NT2/D1 (cell line): ENCODE measurements at regions not wholly inside any gene's neighbourhood (a gene's known extent, or its start where the extent isn't known, plus 50 kb on each side); places are given as distances from the start of the nearest gene placed in this dataset.
"Not testable (repeated sequence)": the region's sequence is repeated elsewhere in the genome, so short reads cannot be mapped to it uniquely, and the experiment has no call there.

Experiments
- DNase-seq: peaks from one replicate; pipeline ENCODE4 v3.0.0-alpha.2; 2011; ENCODE audit warnings: low read depth, low spot score
- H3K27me3 ChIP-seq: 2 replicates; pipeline ENCODE4 v1.6.0; 2011; ENCODE audit warnings: mild to moderate bottlenecking; ENCODE audit not compliant: insufficient read length, insufficient read depth
- H3K36me3 ChIP-seq: 2 replicates; pipeline ENCODE4 v1.6.1; 2011; ENCODE audit warnings: mild to moderate bottlenecking, low read length, mixed read lengths; ENCODE audit not compliant: insufficient read depth, insufficient read length
- H3K4me1 ChIP-seq: 2 replicates; pipeline ENCODE4 v1.5.1; 2011; ENCODE audit not compliant: insufficient read depth, insufficient read length
- H3K4me3 ChIP-seq: 2 replicates; pipeline ENCODE4 v1.5.1; 2011; ENCODE audit warnings: low read depth; ENCODE audit not compliant: insufficient read length
- H3K9ac ChIP-seq: 2 replicates; pipeline ENCODE4 v1.6.0; 2011; ENCODE audit warnings: low read depth; ENCODE audit not compliant: insufficient read length
- H3K9me3 ChIP-seq: 2 replicates; pipeline ENCODE4 v1.5.1; 2011; ENCODE audit warnings: mild to moderate bottlenecking, low read length; ENCODE audit not compliant: insufficient read depth

DNA sequence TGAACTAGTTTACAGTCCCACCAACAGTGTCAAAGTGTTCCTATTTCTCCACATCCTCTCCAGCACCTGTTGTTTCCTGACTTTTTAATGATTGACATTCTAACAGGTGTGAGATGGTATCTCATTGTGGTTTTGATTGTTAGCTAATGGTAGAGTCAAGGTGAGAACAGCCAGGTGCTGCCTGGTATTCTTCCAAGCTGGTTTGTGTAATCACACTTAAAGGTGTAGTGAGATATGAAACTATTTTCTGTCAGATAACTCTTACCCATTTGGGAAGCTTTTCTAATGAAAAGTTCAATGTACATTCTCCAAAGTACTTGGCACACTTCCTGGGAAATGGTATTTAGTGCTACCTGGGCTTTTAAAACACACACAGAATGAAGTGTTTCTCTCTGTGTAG lies 343.3 kb upstream of the OR4C13 start:
- not testable (repeated sequence) for H3K9me3 ChIP-seq, H3K4me3 ChIP-seq, DNase-seq, H3K9ac ChIP-seq, H3K27me3 ChIP-seq, H3K4me1 ChIP-seq, H3K36me3 ChIP-seq

DNA sequence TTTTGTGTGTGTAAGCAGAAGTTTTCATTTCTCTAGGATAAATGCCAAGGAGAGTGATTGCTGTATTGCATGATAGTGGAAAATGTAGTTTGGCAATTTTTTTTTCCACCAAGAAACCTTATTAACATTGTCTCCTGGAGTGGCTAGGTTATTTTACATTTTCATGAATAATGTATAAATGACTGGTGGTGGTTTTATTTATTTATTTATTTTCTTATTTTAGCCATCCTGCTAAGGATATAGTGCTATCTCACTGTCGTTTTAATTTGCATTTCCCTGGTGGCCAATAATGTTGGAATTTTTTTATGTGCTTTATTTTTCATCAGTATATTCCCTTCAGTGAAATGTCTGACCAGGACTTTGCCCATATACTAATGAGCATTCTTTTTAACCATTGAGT lies 328.3 kb upstream of the OR4C13 start:
- H3K36me3 ChIP-seq, H3K9me3 ChIP-seq, H3K4me3 ChIP-seq, H3K4me1 ChIP-seq, H3K27me3 ChIP-seq, DNase-seq, H3K9ac ChIP-seq: not testable (repeated sequence)

DNA sequence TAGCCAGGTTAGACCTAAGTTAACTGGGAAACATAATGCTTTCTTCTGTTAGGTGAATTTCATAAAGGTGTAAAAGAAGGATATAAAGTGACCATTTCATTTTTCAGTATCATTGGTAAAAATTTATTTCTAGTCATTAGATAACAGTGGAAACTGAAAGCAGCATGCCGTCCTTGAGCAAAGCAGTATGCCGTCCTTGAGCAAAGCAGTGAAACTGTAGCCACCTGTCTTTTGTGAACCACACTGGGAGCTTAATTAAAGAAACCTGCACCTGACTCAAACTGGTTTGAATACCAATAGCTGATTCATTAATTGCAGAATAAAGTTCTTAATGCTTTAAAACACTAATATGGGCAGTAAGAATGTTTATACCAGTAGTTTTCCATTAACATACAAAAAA lies 281.5 kb upstream of the OR4C13 start:
- not testable (repeated sequence) for H3K4me1 ChIP-seq, DNase-seq, H3K4me3 ChIP-seq, H3K27me3 ChIP-seq, H3K36me3 ChIP-seq, H3K9me3 ChIP-seq, H3K9ac ChIP-seq

DNA sequence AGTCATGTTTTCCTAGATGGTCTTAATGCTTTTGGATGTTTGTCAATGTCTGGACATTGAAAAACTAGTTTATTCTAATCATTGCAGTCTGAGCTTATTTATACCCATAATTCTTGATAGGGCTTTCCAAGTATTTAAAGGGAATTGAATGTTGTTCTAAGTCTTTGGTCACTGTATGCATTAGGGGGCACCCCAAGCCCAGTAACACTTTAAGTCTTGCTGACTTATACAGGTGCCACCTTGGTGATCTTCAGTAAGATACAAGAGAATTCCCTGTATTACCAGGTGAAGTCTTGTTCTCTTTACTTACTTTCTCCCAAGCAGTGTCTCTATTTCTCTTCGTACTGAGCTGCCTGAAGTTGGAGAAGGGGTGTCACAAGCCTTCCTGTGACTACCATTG lies 250.1 kb upstream of the OR4C13 start:
- H3K4me3 ChIP-seq, H3K36me3 ChIP-seq, H3K27me3 ChIP-seq, H3K4me1 ChIP-seq, H3K9me3 ChIP-seq, DNase-seq, H3K9ac ChIP-seq: not testable (repeated sequence)

DNA sequence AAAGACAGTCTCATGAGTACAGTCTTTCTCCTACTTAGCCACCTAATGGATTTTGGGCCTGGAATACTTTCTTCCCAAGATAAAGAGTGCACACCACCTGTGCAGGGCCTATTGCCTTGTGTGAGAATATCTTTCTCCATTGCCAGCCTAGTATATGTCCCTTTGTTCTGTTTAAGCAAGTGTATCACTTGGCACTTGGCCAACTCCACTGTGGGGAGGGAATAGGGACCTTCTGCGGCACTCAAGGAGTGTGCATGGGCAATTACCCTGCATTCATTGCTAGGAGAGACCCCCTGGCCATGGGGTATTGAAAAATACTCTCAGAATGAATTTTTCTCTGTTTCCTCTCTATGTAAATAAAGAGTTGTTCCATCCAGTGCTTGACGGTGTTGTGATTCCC lies 201.7 kb upstream of the OR4C13 start:
- not testable (repeated sequence) for H3K27me3 ChIP-seq, H3K36me3 ChIP-seq, H3K4me3 ChIP-seq, DNase-seq, H3K9me3 ChIP-seq, H3K9ac ChIP-seq, H3K4me1 ChIP-seq

DNA sequence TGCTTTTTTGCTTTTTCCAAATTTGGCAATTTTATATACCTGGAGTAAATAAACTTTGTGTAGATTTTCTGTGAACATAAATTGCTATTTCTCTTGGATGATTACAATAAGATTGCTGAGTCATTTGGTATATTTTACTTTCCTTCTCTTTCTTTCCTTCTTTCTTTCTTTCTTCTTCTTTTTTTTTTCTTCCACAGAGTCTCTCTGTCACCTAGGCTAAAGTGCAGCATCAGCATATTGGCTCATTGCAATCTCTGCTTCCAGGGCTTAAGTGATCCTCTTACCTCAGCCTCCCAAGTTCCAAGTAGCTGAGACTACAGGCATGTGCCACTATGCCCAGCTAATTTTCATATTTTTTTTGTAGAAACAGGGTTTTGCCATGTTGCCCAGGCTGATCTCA lies 201.2 kb upstream of the OR4C13 start:
- H3K9ac ChIP-seq, DNase-seq, H3K9me3 ChIP-seq, H3K27me3 ChIP-seq, H3K36me3 ChIP-seq, H3K4me3 ChIP-seq, H3K4me1 ChIP-seq: not testable (repeated sequence)

DNA sequence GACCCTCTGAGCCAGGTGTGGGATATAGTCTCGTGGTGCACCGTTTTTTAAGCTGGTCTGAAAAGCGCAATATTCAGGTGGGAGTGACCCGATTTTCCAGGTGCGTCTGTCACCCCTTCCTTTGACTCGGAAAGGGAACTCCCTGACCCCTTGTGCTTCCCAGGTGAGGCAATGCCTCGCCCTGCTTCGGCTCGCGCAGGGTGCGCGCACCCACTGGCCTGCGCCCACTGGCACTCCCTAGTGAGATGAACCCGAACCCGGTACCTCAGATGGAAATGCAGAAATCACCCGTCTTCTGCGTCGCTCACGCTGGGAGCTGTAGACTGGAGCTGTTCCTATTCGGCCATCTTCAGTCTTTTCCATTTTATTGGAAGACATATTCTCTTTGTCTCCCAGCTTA lies 171.4 kb upstream of the OR4C13 start:
- not testable (repeated sequence) for H3K9me3 ChIP-seq, DNase-seq, H3K27me3 ChIP-seq, H3K4me1 ChIP-seq, H3K36me3 ChIP-seq
- Histone ChIP-seq H3K9ac (peak overlapping the region; percentile 50), H3K4me3 (peak overlapping the region; percentile 43)

DNA sequence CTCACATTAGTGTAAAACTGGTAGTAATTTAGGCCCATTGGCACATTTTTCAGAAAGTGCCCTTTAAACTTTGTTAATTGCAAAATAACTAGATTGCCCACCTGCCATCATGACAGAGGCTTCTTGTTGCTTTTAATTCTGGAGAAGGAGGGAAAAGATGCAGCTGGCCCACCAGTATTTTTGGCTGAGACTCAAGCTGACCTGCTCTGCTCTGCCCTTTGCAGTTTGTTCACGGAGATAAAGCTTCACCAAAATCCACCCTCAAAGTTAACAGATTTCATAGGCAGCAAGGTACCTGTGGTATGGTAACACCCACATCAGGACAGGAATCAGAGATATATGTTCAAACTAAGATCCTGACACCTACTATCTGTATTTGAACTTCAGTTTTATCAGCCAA lies 170.2 kb upstream of the OR4C13 start:
- not testable (repeated sequence) for DNase-seq, H3K4me1 ChIP-seq, H3K9ac ChIP-seq, H3K4me3 ChIP-seq, H3K27me3 ChIP-seq, H3K36me3 ChIP-seq, H3K9me3 ChIP-seq

DNA sequence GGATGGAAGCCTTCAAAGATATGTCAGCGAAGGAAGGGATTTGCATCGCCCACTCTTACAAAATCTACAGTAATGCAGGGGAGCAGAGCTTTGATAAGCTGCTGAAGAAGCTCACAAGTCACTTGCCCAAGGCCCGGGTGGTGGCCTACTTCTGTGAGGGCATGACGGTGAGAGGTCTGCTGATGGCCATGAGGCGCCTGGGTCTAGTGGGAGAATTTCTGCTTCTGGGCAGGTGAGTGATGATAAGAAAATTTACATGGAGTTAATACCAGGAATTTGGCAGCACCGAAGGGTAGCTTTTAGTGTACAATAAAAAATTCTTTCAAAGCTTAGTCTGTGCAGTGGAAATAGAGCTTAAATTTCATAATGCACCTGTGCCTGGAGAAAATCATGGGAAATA lies 168.3 kb upstream of the OR4C13 start:
- H3K9me3 ChIP-seq, DNase-seq, H3K27me3 ChIP-seq, H3K4me3 ChIP-seq, H3K4me1 ChIP-seq, H3K9ac ChIP-seq, H3K36me3 ChIP-seq: not testable (repeated sequence)

DNA sequence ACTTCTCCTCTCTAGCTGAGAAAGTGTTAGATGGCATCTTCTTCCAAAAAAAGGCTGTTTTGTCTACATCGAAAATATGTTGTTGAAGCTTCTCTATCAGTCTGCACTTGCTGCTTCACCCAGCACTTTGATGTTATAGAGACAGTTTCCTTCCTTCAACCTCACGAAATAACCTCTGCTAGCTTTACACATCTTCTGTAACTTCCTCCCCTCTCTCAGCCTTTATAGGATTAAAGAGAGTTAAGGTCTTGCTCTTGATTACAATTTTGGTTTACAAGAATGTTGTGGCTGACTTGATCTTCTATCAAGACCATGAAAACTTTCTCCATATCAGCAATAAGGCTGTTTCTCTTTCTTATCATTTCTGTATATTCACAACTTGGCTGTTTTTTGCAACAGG lies 162.4 kb upstream of the OR4C13 start:
- not testable (repeated sequence) for H3K4me3 ChIP-seq, H3K27me3 ChIP-seq, H3K4me1 ChIP-seq, H3K9ac ChIP-seq, H3K36me3 ChIP-seq, DNase-seq, H3K9me3 ChIP-seq

DNA sequence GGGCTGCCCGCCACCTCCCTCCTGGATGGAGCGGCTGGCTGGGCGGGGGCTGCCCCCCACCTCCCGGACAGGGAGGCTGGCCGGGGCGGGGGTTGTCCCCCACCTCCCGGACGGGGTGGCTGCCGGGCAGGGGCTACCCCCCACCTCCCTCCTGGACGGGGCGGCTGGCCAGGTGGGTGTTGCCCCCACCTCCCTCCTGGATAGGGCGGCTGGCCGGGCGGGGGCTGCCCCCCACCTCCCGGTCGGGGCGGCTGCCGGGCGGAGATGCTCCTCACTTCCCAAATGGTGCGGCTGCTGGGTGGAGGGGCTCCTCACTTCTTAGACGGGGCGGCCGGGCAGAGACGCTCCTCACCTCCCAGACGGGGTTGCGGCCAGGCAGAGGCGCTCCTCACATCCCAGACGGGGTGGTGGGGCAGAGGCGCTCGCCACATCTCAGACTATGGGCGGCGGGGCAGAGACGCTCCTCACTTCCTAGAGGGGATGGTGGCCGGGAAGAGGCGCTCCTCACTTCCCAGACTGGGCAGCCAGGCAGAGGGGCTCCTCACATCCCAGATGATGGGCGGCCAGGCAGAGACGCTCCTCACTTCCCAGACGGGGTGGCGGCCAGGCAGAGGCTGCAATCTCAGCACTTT lies 153.9 kb upstream of the OR4C13 start:
- not testable (repeated sequence) for H3K27me3 ChIP-seq, DNase-seq, H3K36me3 ChIP-seq, H3K4me1 ChIP-seq, H3K9ac ChIP-seq, H3K9me3 ChIP-seq, H3K4me3 ChIP-seq

DNA sequence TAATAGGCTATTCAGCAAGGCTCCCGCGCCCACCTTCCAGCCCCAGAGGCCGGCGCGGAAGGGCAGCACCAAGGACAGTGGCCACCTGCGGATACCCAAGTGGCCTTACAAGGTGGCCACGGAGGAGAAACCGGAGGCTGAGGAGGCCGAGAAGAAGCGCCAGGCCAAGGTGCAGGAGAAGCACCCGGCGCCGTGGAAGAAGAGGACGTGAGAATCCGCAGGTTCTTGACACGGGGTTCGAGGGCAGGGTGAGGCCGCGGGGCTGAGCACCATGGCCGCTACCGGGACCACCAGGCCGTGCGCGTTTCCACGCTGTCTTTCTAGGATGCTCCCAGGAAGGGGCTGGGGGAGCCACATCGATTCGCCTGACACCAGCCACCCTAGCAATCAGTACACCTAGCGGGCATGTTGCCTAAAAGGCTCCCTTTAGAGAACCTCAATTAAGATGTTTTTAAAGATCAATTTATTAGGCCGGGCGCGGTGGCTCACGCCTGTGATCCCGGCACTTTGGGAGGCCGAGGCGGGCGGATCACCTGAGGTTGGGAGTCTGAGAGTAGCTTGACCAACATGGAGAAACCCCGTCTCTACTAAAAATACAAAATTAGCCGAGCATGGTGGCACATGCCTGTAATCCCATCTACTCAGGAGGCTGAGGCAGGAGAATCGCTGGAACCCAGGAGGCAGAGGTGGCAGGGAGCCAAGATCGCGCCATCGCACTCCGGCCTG lies 134.3 kb upstream of the OR4C13 start:
- not testable (repeated sequence) for DNase-seq, H3K27me3 ChIP-seq, H3K4me3 ChIP-seq, H3K9me3 ChIP-seq, H3K36me3 ChIP-seq, H3K9ac ChIP-seq, H3K4me1 ChIP-seq
